Endothelial cell of umbilical vein (primary cell): ENCODE measurements at regions not wholly inside any gene's neighbourhood (a gene's known extent, or its start where the extent isn't known, plus 50 kb on each side); places are given as distances from the start of the nearest gene placed in this dataset.

Source experiments
- BruUV-seq: library from RNA; stranded (reverse); fragments of 400-500 nt; replicated peaks from 2 replicates; lab custom pipeline; 2021; lab: Mats Ljungman, UMichigan
- CTCF ChIA-PET: fragments of 300-600, 350-600 bp; sonication (Branson Sonifier 250); formaldehyde crosslinking; loops from one replicate; lab custom pipeline; 2021; ENCODE audit warnings: antibody characterized with exemption, inconsistent platforms; lab: Charles Lee
- POLR2A ChIA-PET: fragments of 300-600, 350-600 bp; sonication (Branson Sonifier 250); formaldehyde crosslinking; loops from one replicate; lab custom pipeline; 2021; ENCODE audit warnings: antibody characterized with exemption, inconsistent platforms; lab: Charles Lee
- DNase-seq: peaks from one replicate; pipeline ENCODE4 v3.0.0-alpha.2; 2011; ENCODE audit warnings: low read depth, low spot score
- FAIRE-seq: peaks from 2 replicates; lab custom pipeline; 2011; peaks lifted over from hg19 to GRCh38; lab: Jason Lieb, UNC
- H2AFZ ChIP-seq: 2 replicates; pipeline ENCODE4 v1.6.0; 2012; ENCODE audit warnings: low read depth, low read length, control low read depth, inconsistent platforms
- H3K27ac ChIP-seq: 2 replicates; pipeline ENCODE4 v1.5.1; 2011; ENCODE audit warnings: low read depth, mild to moderate bottlenecking, control low read depth, low read length, moderate library complexity; ENCODE audit not compliant: insufficient read depth
- H3K27me3 ChIP-seq, 2 experiments: 2 replicates each; pipeline versions ENCODE4 v1.6.0 to v1.6.1; 2011; ENCODE audit warnings: low read length in 2 of 2, mixed read lengths in 1 of 2; ENCODE audit not compliant: control insufficient read depth in 2 of 2, insufficient read depth in 2 of 2
- H3K36me3 ChIP-seq, 2 experiments: 2 replicates in 1 of 2; 3 replicates in 1 of 2; pipeline ENCODE4 v1.5.1; 2011; ENCODE audit warnings: low read length in 2 of 2, mild to moderate bottlenecking in 1 of 2, moderate library complexity in 1 of 2; ENCODE audit not compliant: control insufficient read depth in 2 of 2, insufficient read depth in 2 of 2; ENCODE audit errors: extremely low read depth in 1 of 2
- H3K4me1 ChIP-seq: 3 replicates; pipeline ENCODE4 v1.5.1; 2011; ENCODE audit warnings: mild to moderate bottlenecking, low read length; ENCODE audit not compliant: control insufficient read depth, insufficient read depth; ENCODE audit errors: extremely low read depth
- H3K4me2 ChIP-seq: 2 replicates; pipeline ENCODE4 v1.6.1; 2011; ENCODE audit warnings: low read length, control low read depth, mixed read lengths; ENCODE audit not compliant: insufficient read depth
- H3K4me3 ChIP-seq, 3 experiments: fragments of 200-600 bp in 1 of 3; sonication (generic), shearing (Covaris generic) in 1 of 3; replicated peaks in 1 of 3; 2 replicates each; pipeline ENCODE4 v1.5.1; 2011 to 2016; ENCODE audit warnings: control low read depth in 3 of 3, low read length in 3 of 3, mild to moderate bottlenecking in 2 of 3, inconsistent platforms in 1 of 3, low read depth in 1 of 3, moderate library complexity in 1 of 3; ENCODE audit not compliant: insufficient read depth in 1 of 3
- H3K79me2 ChIP-seq: 2 replicates; pipeline ENCODE4 v1.6.0; 2012; ENCODE audit warnings: low read length, inconsistent platforms; ENCODE audit not compliant: control insufficient read depth, insufficient read depth
- H3K9ac ChIP-seq: replicated peaks from 2 replicates; pipeline ENCODE3; 2011; ENCODE audit warnings: low read length, control low read depth; ENCODE audit not compliant: insufficient read depth; ENCODE audit errors: extremely low read depth
- H3K9me1 ChIP-seq: replicated peaks from 3 replicates; pipeline ENCODE4 v1.6.0; 2011; ENCODE audit warnings: mild to moderate bottlenecking, low read length; ENCODE audit not compliant: control insufficient read depth, insufficient read depth; ENCODE audit errors: extremely low read depth
- H3K9me3 ChIP-seq: replicated peaks from 2 replicates; pipeline ENCODE4 v1.5.1; 2012; ENCODE audit warnings: low read length, inconsistent platforms; ENCODE audit not compliant: control insufficient read depth, insufficient read depth
- H4K20me1 ChIP-seq: replicated peaks from 2 replicates; pipeline ENCODE3; 2011; ENCODE audit warnings: mild to moderate bottlenecking, low read length; ENCODE audit not compliant: control insufficient read depth, insufficient read depth; ENCODE audit errors: extremely low read depth
- CTCF ChIP-seq, 2 donors: IDR thresholded peaks; 1 replicate in 1 of 2; 2 replicates in 1 of 2; pipeline ENCODE4 v1.5.1; 2011; ENCODE audit warnings: low read length in 2 of 2, mild to moderate bottlenecking in 2 of 2, moderate library complexity in 2 of 2, control low read depth in 1 of 2, inconsistent platforms in 1 of 2, low read depth in 1 of 2; ENCODE audit not compliant: insufficient read depth in 1 of 2; ENCODE audit errors: extremely low read depth in 1 of 2
- EZH2 ChIP-seq: IDR thresholded peaks from 2 replicates; pipeline ENCODE4 v1.6.1; 2012; ENCODE audit warnings: borderline replicate concordance, low read depth, mild to moderate bottlenecking, moderate library complexity, low read length, inconsistent platforms; ENCODE audit not compliant: severe bottlenecking
- FOS ChIP-seq: IDR thresholded peaks from 2 replicates; pipeline ENCODE4 v1.6.1; 2011; ENCODE audit warnings: mild to moderate bottlenecking, low read length, moderate library complexity, borderline replicate concordance; ENCODE audit not compliant: insufficient read depth
- GATA2 ChIP-seq: IDR thresholded peaks from 2 replicates; pipeline ENCODE4 v1.7.0; 2011; ENCODE audit warnings: low read depth, mild to moderate bottlenecking, moderate library complexity, mixed read lengths, low read length; ENCODE audit not compliant: insufficient read length, insufficient read depth
- JUN ChIP-seq: IDR thresholded peaks from 2 replicates; pipeline ENCODE4 v1.6.1; 2011; ENCODE audit warnings: borderline replicate concordance, low read depth; ENCODE audit not compliant: insufficient read length, insufficient read depth
- MYC ChIP-seq: IDR thresholded peaks from one replicate; pipeline ENCODE4 v1.6.1; 2011; ENCODE audit warnings: mild to moderate bottlenecking, low read depth, low read length
- POLR2A ChIP-seq: IDR thresholded peaks from 2 replicates; pipeline ENCODE4 v1.6.1; 2012; ENCODE audit warnings: low read depth, mild to moderate bottlenecking, control low read depth, low read length
- POLR2AphosphoS5 ChIP-seq: IDR thresholded peaks from 2 replicates; pipeline ENCODE4 v1.6.1; 2012; ENCODE audit warnings: low read depth, mild to moderate bottlenecking, control low read depth, low read length, moderate library complexity; ENCODE audit not compliant: insufficient read depth
- dilution Hi-C: fragments of 300-500 bp; cut with MboI; formaldehyde crosslinking; loops from one replicate; pipeline ENCODE4 v1.15.0; 2019; ENCODE audit warnings: low sequenced_read_pairs; ENCODE audit not compliant: extremely low pct_ligation_motif_present
- intact Hi-C: fragments of 100-400 bp; cut with micrococcal nuclease; formaldehyde crosslinking; loops from one replicate; pipeline ENCODE4 v1.10.0; 2022
- TF ChIP-seq, protein P1 (sequence below): IDR thresholded peaks from 2 replicates; pipeline ENCODE4 v1.6.1; 2011; ENCODE audit not compliant: insufficient read depth, insufficient read length

GRCh38 chr2:81523344-81523743 lies 1218.8 kb upstream of the LRRTM1 start:
- BruUV-seq = no TSS peak
- no peaks in the 10 kb centered on the region for H3K9me3 ChIP-seq

GRCh38 chr2:81513328-81513727 lies 1208.8 kb upstream of the LRRTM1 start:
- dilution Hi-C loops (no loop called here), intact Hi-C loops (no loop called here)
- BruUV-seq = no TSS peak
- TF ChIP-seq, protein P1, sequence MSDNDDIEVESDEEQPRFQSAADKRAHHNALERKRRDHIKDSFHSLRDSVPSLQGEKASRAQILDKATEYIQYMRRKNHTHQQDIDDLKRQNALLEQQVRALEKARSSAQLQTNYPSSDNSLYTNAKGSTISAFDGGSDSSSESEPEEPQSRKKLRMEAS = no peak
- TF ChIP-seq FOS = no peak
- TF ChIP-seq GATA2 = no peak
- TF ChIP-seq MYC = no peak
- TF ChIP-seq CTCF (IDR thresholded peaks at IDR 0.05; ENCODE audit: extremely low read depth in 1 of 2, insufficient read depth in 1 of 2, low read depth in 1 of 2, low read length in 2 of 2) = no peak
- TF ChIP-seq POLR2A = no peak
- no peak for TF ChIP-seq EZH2
- TF ChIP-seq POLR2AphosphoS5 = no peak
- no peak for TF ChIP-seq JUN
- Histone ChIP-seq H3K36me3 (no peaks in the 10 kb centered on the region), H2AFZ (no peak overlapping the region), H3K79me2 (no peaks in the 10 kb centered on the region), H4K20me1 (no peaks in the 10 kb centered on the region), H3K4me1 (no peaks in the 10 kb centered on the region), H3K4me3 (no peak overlapping the region), H3K9ac (no peak overlapping the region), H3K9me1 (no peaks in the 10 kb centered on the region), H3K27me3 (no peaks in the 10 kb centered on the region), H3K9me3 (no peaks in the 10 kb centered on the region), H3K4me2 (no peak overlapping the region), H3K27ac (no peak overlapping the region)
- CTCF ChIA-PET = no interaction called here
- POLR2A ChIA-PET = no interaction called here
- no peak for DNase-seq
- no peak for FAIRE-seq

More at GRCh38 chr2:81523344-81523743, 1218.8 kb upstream of the LRRTM1 start:
- dilution Hi-C loops = no loop called here
- intact Hi-C loops = no loop called here
- TF ChIP-seq, protein P1 = no peak
- no peak for TF ChIP-seq MYC
- no peak for TF ChIP-seq EZH2
- H3K4me1 ChIP-seq = no peaks in the 10 kb centered on the region
- H3K9ac ChIP-seq = no peak overlapping the region
- no peaks in the 10 kb centered on the region for H3K36me3 ChIP-seq
- no peaks in the 10 kb centered on the region for H3K27me3 ChIP-seq
- H3K9me1 ChIP-seq = no peaks in the 10 kb centered on the region
- FAIRE-seq = no peak
- H3K79me2 ChIP-seq = no peaks in the 10 kb centered on the region
- H3K4me3 ChIP-seq = no peak overlapping the region
- DNase-seq = no peak
- CTCF ChIA-PET = no interaction called here
- no peak overlapping the region for H3K27ac ChIP-seq
- H4K20me1 ChIP-seq = no peaks in the 10 kb centered on the region
- POLR2A ChIA-PET = no interaction called here
- H3K4me2 ChIP-seq = no peak overlapping the region
- no peak overlapping the region for H2AFZ ChIP-seq
